IMR-90 (cell line): ENCODE measurements at regions not wholly inside any gene's neighbourhood (a gene's known extent, or its start where the extent isn't known, plus 50 kb on each side); places are given as distances from the start of the nearest gene placed in this dataset.

Source experiments
- ATAC-seq: fragments of 200-7000 bp; cut with Tn5 transposase; 2 replicates; pipeline ENCODE4 v1.9.1; 2020; ENCODE audit warnings: low read depth, mild to moderate bottlenecking, moderate library complexity
- BruUV-seq: library from RNA; stranded (reverse); fragments of 400-500 nt; replicated peaks from 2 replicates; lab custom pipeline; 2021; lab: Mats Ljungman, UMichigan
- CTCF ChIA-PET: fragments of 300-600 bp; formaldehyde crosslinking; extraction: SDS; loops from one replicate; lab custom pipeline; 2021; ENCODE audit warnings: antibody characterized with exemption; lab: Yijun Ruan, JAX
- POLR2A ChIA-PET: fragments of 300-600 bp; sonication (Branson Sonifier 250); formaldehyde crosslinking; loops from one replicate; lab custom pipeline; 2022; ENCODE audit warnings: antibody characterized with exemption; ENCODE audit not compliant: unreplicated experiment; lab: Charles Lee
- DNase-seq: peaks from one replicate; pipeline ENCODE4 v3.0.0; 2013
- H2AFZ ChIP-seq: replicated peaks from 2 replicates; pipeline ENCODE3; 2013; ENCODE audit warnings: low read length, mild to moderate bottlenecking; ENCODE audit not compliant: poor library complexity
- H2AK5ac ChIP-seq: 2 replicates; pipeline ENCODE4 v1.6.1; 2013; ENCODE audit warnings: low read depth, low read length, inconsistent platforms
- H2AK9ac ChIP-seq: replicated peaks from 2 replicates; pipeline ENCODE3; 2013; ENCODE audit warnings: mild to moderate bottlenecking, low read depth, low read length, moderate library complexity; ENCODE audit not compliant: poor library complexity
- H2BK120ac ChIP-seq: 2 replicates; pipeline ENCODE4 v1.6.1; 2013; ENCODE audit warnings: low read depth, low read length, inconsistent platforms
- H2BK15ac ChIP-seq: 3 replicates; pipeline ENCODE4 v1.6.1; 2013; ENCODE audit warnings: low read depth, low read length, inconsistent platforms
- H2BK20ac ChIP-seq: 2 replicates; pipeline ENCODE4 v1.6.1; 2013; ENCODE audit warnings: low read depth, mild to moderate bottlenecking, inconsistent platforms, low read length, moderate library complexity
- H2BK5ac ChIP-seq: 2 replicates; pipeline ENCODE4 v1.6.1; 2013; ENCODE audit warnings: mild to moderate bottlenecking, low read depth, low read length, inconsistent platforms; ENCODE audit not compliant: poor library complexity, severe bottlenecking
- H3K14ac ChIP-seq: replicated peaks from 2 replicates; pipeline ENCODE4 v1.6.1; 2013; ENCODE audit warnings: low read depth, low read length, inconsistent platforms
- H3K18ac ChIP-seq: 2 replicates; pipeline ENCODE4 v1.6.1; 2013; ENCODE audit warnings: low read depth, low read length, control low read depth
- H3K23ac ChIP-seq: 2 replicates; pipeline ENCODE4 v1.6.1; 2013; ENCODE audit warnings: low read depth, low read length, inconsistent platforms
- H3K27ac ChIP-seq: 2 replicates; pipeline ENCODE4 v1.5.1; 2013; ENCODE audit warnings: mild to moderate bottlenecking, control low read depth, low read length; ENCODE audit not compliant: insufficient read depth
- H3K27me3 ChIP-seq: 2 replicates; pipeline ENCODE4 v1.6.1; 2013; ENCODE audit warnings: low read length; ENCODE audit not compliant: control insufficient read depth, insufficient read depth
- H3K36me3 ChIP-seq: 2 replicates; pipeline ENCODE4 v1.6.1; 2013; ENCODE audit warnings: low read length, mixed read lengths; ENCODE audit not compliant: control insufficient read depth, insufficient read depth
- H3K4ac ChIP-seq: 2 replicates; pipeline ENCODE4 v1.6.1; 2013; ENCODE audit warnings: low read depth, low read length, inconsistent platforms
- H3K4me1 ChIP-seq: 2 replicates; pipeline ENCODE4 v1.6.1; 2013; ENCODE audit warnings: low read length, mixed read lengths; ENCODE audit not compliant: control insufficient read depth, insufficient read depth
- H3K4me2 ChIP-seq: 2 replicates; pipeline ENCODE4 v1.6.1; 2013; ENCODE audit warnings: low read depth, mild to moderate bottlenecking, control low read depth, low read length, moderate library complexity
- H3K4me3 ChIP-seq: 2 replicates; pipeline ENCODE4 v1.5.1; 2013; ENCODE audit warnings: low read depth, mild to moderate bottlenecking, control low read depth, low read length, moderate library complexity; ENCODE audit not compliant: insufficient read depth
- H3K56ac ChIP-seq: 2 replicates; pipeline ENCODE4 v1.6.1; 2013; ENCODE audit warnings: low read length, inconsistent platforms; ENCODE audit not compliant: insufficient read depth; ENCODE audit errors: extremely low read depth
- H3K79me1 ChIP-seq, 2 experiments: 2 replicates each; pipeline ENCODE4 v1.6.1; 2013; ENCODE audit warnings: low read length in 2 of 2, inconsistent platforms in 1 of 2, low read depth in 1 of 2
- H3K9ac ChIP-seq: 2 replicates; pipeline ENCODE4 v1.6.1; 2013; ENCODE audit warnings: low read depth, low read length, control low read depth
- H3K9me1 ChIP-seq: 2 replicates; pipeline ENCODE4 v1.6.1; 2013; ENCODE audit warnings: low read length, inconsistent platforms; ENCODE audit not compliant: insufficient read depth
- H3K9me3 ChIP-seq: 2 replicates; pipeline ENCODE4 v1.6.1; 2013; ENCODE audit warnings: low read length; ENCODE audit not compliant: control insufficient read depth, insufficient read depth
- H4K20me1 ChIP-seq: 2 replicates; pipeline ENCODE4 v1.6.1; 2013; ENCODE audit warnings: low read length, inconsistent platforms; ENCODE audit not compliant: insufficient read depth
- H4K5ac ChIP-seq: 2 replicates; pipeline ENCODE4 v1.6.1; 2013; ENCODE audit warnings: mild to moderate bottlenecking, low read depth, low read length, control low read depth
- H4K8ac ChIP-seq, 2 experiments: 2 replicates each; pipeline ENCODE4 v1.6.1; 2013; ENCODE audit warnings: low read depth in 2 of 2, low read length in 2 of 2, control low read depth in 1 of 2, inconsistent platforms in 1 of 2
- H4K91ac ChIP-seq: 2 replicates; pipeline ENCODE4 v1.6.1; 2013; ENCODE audit warnings: low read depth, low read length, inconsistent platforms; ENCODE audit not compliant: insufficient read depth
- CEBPB ChIP-seq: IDR thresholded peaks from 2 replicates; pipeline ENCODE4 v1.6.1; 2012; ENCODE audit warnings: low read depth, low read length, improper control_type of control experiment
- CHD1 ChIP-seq: IDR thresholded peaks from 2 replicates; pipeline ENCODE4 v1.6.1; 2012; ENCODE audit warnings: low read depth, low read length, improper control_type of control experiment
- ELK1 ChIP-seq: fragments of 150-350 bp; IDR thresholded peaks from 2 replicates; pipeline ENCODE4 v1.6.1; 2016; ENCODE audit warnings: low read depth, mild to moderate bottlenecking, low read length, moderate library complexity, borderline replicate concordance
- MAFK ChIP-seq: IDR thresholded peaks from 2 replicates; pipeline ENCODE4 v1.6.1; 2012; ENCODE audit warnings: low read depth, low read length, improper control_type of control experiment
- RFX5 ChIP-seq: IDR thresholded peaks from 2 replicates; pipeline ENCODE4 v1.8.0; 2012; ENCODE audit warnings: low read depth, mild to moderate bottlenecking, low read length, moderate library complexity
- WGBS, 2 experiments: methylation state at CpG; one replicate each; pipeline versions ENCODE4 v1.1.5 to v1.1.7; 2013; ENCODE audit warnings: missing lambda C conversion rate in 2 of 2; ENCODE audit not compliant: insufficient read length in 1 of 2; ENCODE audit errors: extremely low coverage in 2 of 2; 5-methylcytosine and 5-hydroxymethylcytosine counted together
- dilution Hi-C: fragments of 300-500 bp; cut with HindIII; formaldehyde crosslinking; loops from one replicate; pipeline ENCODE4 v1.14.3; 2018; ENCODE audit warnings: low sequenced_read_pairs; ENCODE audit not compliant: unreplicated experiment
- in situ Hi-C: fragments of 300-500 bp; cut with MboI; formaldehyde crosslinking; loops from 3 replicates; pipeline ENCODE4 v1.14.3; 2019; ENCODE audit warnings: low sequenced_read_pairs, inconsistent platforms, mixed read lengths
- intact Hi-C: fragments of 100-400 bp; cut with micrococcal nuclease; formaldehyde crosslinking; loops from 2 replicates; pipeline ENCODE4 v1.10.0; 2022

- no peak overlapping the region; the same call in 1 of the 2 replicates for H2AK5ac ChIP-seq
- H3K9me3 ChIP-seq: no peaks in the 10 kb centered on the region
- H2BK5ac ChIP-seq: peak overlapping the region; percentile 55
- H3K27me3 ChIP-seq: no peaks in the 10 kb centered on the region
- no peaks in the 10 kb centered on the region for H4K20me1 ChIP-seq
- in situ Hi-C loops: no loop called here
- intact Hi-C loops: loop anchor here (1.0 kb wide), 1 partner anchor 225 kb away; the partner anchor contains the start of gene TENT5A
- H2BK20ac ChIP-seq: peak overlapping the region; percentile 61; the same call in 1 of the 2 replicates
- WGBS, 2 experiments: no CpG with 5 or more reads among the region's 2 CpGs
- dilution Hi-C loops: no loop called here
- H3K36me3 ChIP-seq: no peaks in the 10 kb centered on the region
- no peaks in the 10 kb centered on the region for H3K79me1 ChIP-seq
- H3K14ac ChIP-seq: 0 out of 2 replicates have a peak overlapping the region, but pooled peaks have one; percentile 42
- no peaks in the 10 kb centered on the region; the same call in 1 of the 2 replicates for H3K4me1 ChIP-seq
- no peak overlapping the region for H3K23ac ChIP-seq
- no peak overlapping the region; the same call in 1 of the 2 replicates for H3K18ac ChIP-seq
- no peak overlapping the region for H2AK9ac ChIP-seq
- H4K91ac ChIP-seq: no peak overlapping the region
- H2BK120ac ChIP-seq: no peak overlapping the region; the same call in 1 of the 2 replicates
- H4K8ac ChIP-seq: 0 out of 4 replicates have a peak overlapping the region, but pooled peaks of 1 of the 2 experiments have one; percentile 36
- no peak overlapping the region for H4K5ac ChIP-seq
- POLR2A ChIA-PET: no interaction called here
- H3K4me3 ChIP-seq: no peak overlapping the region
- DNase-seq (peak; percentile 59), ATAC-seq (peak; percentile 86)
- no peak overlapping the region for H3K56ac ChIP-seq
- no peak overlapping the region for H3K9ac ChIP-seq
- 0 out of 2 replicates have a peak, but pooled peaks have one; percentile 0 for TF ChIP-seq MAFK
- no peak for TF ChIP-seq ELK1
- no peak for TF ChIP-seq RFX5
- no peak for TF ChIP-seq CEBPB
- no peak for TF ChIP-seq CHD1
- CTCF ChIA-PET: no interaction called here
- no peak overlapping the region for H3K4me2 ChIP-seq
- no peak overlapping the region for H3K27ac ChIP-seq
- H3K9me1 ChIP-seq: no peaks in the 10 kb centered on the region
- no TSS peak for BruUV-seq
- H2BK15ac ChIP-seq: peak overlapping the region; percentile 49; the same call in 1 of the 3 replicates
- no peak overlapping the region for H2AFZ ChIP-seq
- H3K4ac ChIP-seq: peak overlapping the region; percentile 11; the same call in 1 of the 2 replicates
Measured at GRCh38 chr6:81977486-81977885, 225.0 kb upstream of the TENT5A start.
